ENCODE measurements at regions not wholly inside any gene's neighbourhood (a gene's known extent, or its start where the extent isn't known, plus 50 kb on each side); places are given as distances from the start of the nearest gene placed in this dataset.

- TF ChIP-seq CTCF (IDR thresholded peaks at IDR 0.05; ENCODE audit: insufficient read depth, low read length, missing control alignments): no peak
- POLR2A ChIA-PET: no interaction called here
- H3K4me3 ChIP-seq (ENCODE audit: low read depth, low read length): no peak overlapping the region
- CTCF ChIA-PET: no interaction called here
- DNase-seq (ENCODE audit: low read depth, low spot score): no peak
Measured at GRCh38 chr12:68094195-68094594, 65.3 kb downstream of the IFNG start.

GRCh38 chr12:68092976-68093375 lies 66.6 kb downstream of the IFNG start:
- ChIA-PET POLR2A (no interaction called here), CTCF (no interaction called here)
- no peak for DNase-seq (ENCODE audit: low read depth, low spot score)
- no peak overlapping the region for H3K4me3 ChIP-seq (ENCODE audit: low read depth, low read length)
- TF ChIP-seq CTCF (IDR thresholded peaks at IDR 0.05; ENCODE audit: insufficient read depth, low read length, missing control alignments): no peak

- no peak for DNase-seq (ENCODE audit: low read depth, low spot score)
- no peak for TF ChIP-seq CTCF (IDR thresholded peaks at IDR 0.05; ENCODE audit: insufficient read depth, low read length, missing control alignments)
- CTCF ChIA-PET: no interaction called here
- POLR2A ChIA-PET: no interaction called here
- no peak overlapping the region for H3K4me3 ChIP-seq (ENCODE audit: low read depth, low read length)
Measured at GRCh38 chr12:68089101-68089500, 70.4 kb downstream of the IFNG start.

- no peak overlapping the region for H3K4me3 ChIP-seq (ENCODE audit: low read depth, low read length)
- TF ChIP-seq CTCF (IDR thresholded peaks at IDR 0.05; ENCODE audit: insufficient read depth, low read length, missing control alignments): no peak
- POLR2A ChIA-PET: no interaction called here
- no peak for DNase-seq (ENCODE audit: low read depth, low spot score)
- CTCF ChIA-PET: no interaction called here
Measured at GRCh38 chr12:68086019-68086603, 73.4 kb downstream of the IFNG start.

GRCh38 chr12:68081561-68081960 lies 78.0 kb downstream of the IFNG start:
- ChIA-PET POLR2A (no interaction called here), CTCF (no interaction called here)
- no peak for TF ChIP-seq CTCF (IDR thresholded peaks at IDR 0.05; ENCODE audit: insufficient read depth, low read length, missing control alignments)
- DNase-seq (ENCODE audit: low read depth, low spot score): no peak
- no peak overlapping the region for H3K4me3 ChIP-seq (ENCODE audit: low read depth, low read length)

- CTCF ChIA-PET: no interaction called here
- no peak overlapping the region for H3K4me3 ChIP-seq (ENCODE audit: low read depth, low read length)
- POLR2A ChIA-PET: no interaction called here
Measured at GRCh38 chr12:68080577-68080976, 79.0 kb downstream of the IFNG start.

More at GRCh38 chr12:68080577-68080976, 79.0 kb downstream of the IFNG start:
- no peak for DNase-seq (ENCODE audit: low read depth, low spot score)
- no peak for TF ChIP-seq CTCF (IDR thresholded peaks at IDR 0.05; ENCODE audit: insufficient read depth, low read length, missing control alignments)

Measured in AG04449 (cell line).